ENCODE measurements at regions not wholly inside any gene's neighbourhood (a gene's known extent, or its start where the extent isn't known, plus 50 kb on each side); places are given as distances from the start of the nearest gene placed in this dataset.

DNA sequence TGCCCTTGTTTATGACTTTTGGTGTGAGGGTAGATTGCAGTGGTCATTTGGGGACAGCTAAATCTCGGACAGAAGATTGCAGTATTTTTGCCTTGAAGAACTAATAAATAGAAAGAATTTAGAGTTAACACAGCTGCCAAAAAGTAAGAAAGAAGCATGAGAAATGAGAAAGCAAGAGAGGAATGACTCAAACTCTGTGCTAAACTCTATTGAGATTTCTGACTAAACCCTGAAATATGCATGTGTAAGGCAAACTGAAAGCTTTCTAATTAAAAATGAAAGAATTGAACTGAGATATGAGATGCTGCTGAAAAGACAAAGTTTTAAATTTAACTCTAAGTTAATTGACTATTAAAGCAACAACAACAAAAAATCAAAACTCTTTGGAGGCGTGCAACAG lies 791.3 kb downstream of the RAB28 start:
- no peaks in the 10 kb centered on the region for H3K27me3 ChIP-seq
- ATAC-seq, result no peak
- no peak overlapping the region for H3K27ac ChIP-seq
- no peaks in the 10 kb centered on the region for H3K4me1 ChIP-seq
- no peaks in the 10 kb centered on the region for H3K36me3 ChIP-seq
- intact Hi-C loops (cut with DNase I), result no loop called here
- H3K4me3 ChIP-seq, result no peak overlapping the region
- H3K9me3 ChIP-seq, result no peaks in the 10 kb centered on the region
- TF ChIP-seq CTCF (IDR thresholded peaks at IDR 0.05), result no peak
- no peak for DNase-seq

- no peak for TF ChIP-seq CTCF (IDR thresholded peaks at IDR 0.05)
- Histone ChIP-seq H3K9me3 (no peaks in the 10 kb centered on the region), H3K4me3 (no peak overlapping the region), H3K4me1 (no peaks in the 10 kb centered on the region), H3K27ac (no peak overlapping the region), H3K36me3 (no peaks in the 10 kb centered on the region), H3K27me3 (no peaks in the 10 kb centered on the region)
- DNase-seq (no peak), ATAC-seq (no peak)
- intact Hi-C loops (cut with DNase I), result no loop called here
Measured at GRCh38 chr4:12691168-12691567, 793.0 kb downstream of the RAB28 start.

GRCh38 chr4:12689457-12689856 lies 794.7 kb downstream of the RAB28 start:
- intact Hi-C loops (cut with DNase I), result no loop called here
- no peaks in the 10 kb centered on the region for H3K36me3 ChIP-seq
- no peaks in the 10 kb centered on the region for H3K27me3 ChIP-seq
- no peak overlapping the region for H3K4me3 ChIP-seq
- no peak overlapping the region for H3K27ac ChIP-seq
- ATAC-seq, result no peak
- H3K9me3 ChIP-seq, result no peaks in the 10 kb centered on the region
- no peak for TF ChIP-seq CTCF (IDR thresholded peaks at IDR 0.05)
- no peak for DNase-seq
- no peaks in the 10 kb centered on the region for H3K4me1 ChIP-seq

GRCh38 chr4:12679217-12679616 lies 804.9 kb downstream of the RAB28 start:
- Histone ChIP-seq H3K36me3 (no peaks in the 10 kb centered on the region), H3K27me3 (no peaks in the 10 kb centered on the region), H3K4me1 (no peaks in the 10 kb centered on the region), H3K4me3 (no peak overlapping the region), H3K27ac (no peak overlapping the region), H3K9me3 (peaks cover 7% of the 10 kb centered on the region)
- intact Hi-C loops (cut with DNase I), result no loop called here
- TF ChIP-seq CTCF (IDR thresholded peaks at IDR 0.05), result no peak
- ATAC-seq (no peak), DNase-seq (no peak)

DNA sequence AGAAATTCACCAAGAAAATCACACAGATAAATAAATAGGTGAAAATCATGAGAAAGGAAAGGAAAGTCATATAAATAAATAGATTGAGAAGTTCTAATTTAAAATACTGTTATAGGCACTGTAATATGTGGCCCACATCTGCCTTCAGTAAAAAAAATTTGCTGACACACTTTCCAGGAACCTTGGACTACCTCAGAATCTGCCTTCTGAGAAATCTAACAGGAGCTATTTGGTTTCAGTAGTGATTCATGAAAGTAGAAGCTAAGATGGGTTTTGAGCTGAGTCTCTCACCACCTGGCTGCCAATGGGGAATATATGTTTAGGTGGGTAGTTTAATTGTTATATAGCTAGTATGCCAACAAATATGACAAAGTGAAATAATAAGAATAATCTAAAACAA lies 810.0 kb downstream of the RAB28 start:
- Histone ChIP-seq H3K27me3 (no peaks in the 10 kb centered on the region), H3K27ac (no peak overlapping the region), H3K4me3 (no peak overlapping the region), H3K4me1 (no peaks in the 10 kb centered on the region), H3K36me3 (no peaks in the 10 kb centered on the region), H3K9me3 (peaks cover 7% of the 10 kb centered on the region)
- intact Hi-C loops (cut with DNase I), result no loop called here
- DNase-seq (no peak), ATAC-seq (no peak)
- no peak for TF ChIP-seq CTCF (IDR thresholded peaks at IDR 0.05)

GRCh38 chr4:12672303-12672702 lies 811.8 kb downstream of the RAB28 start:
- peaks cover 7% of the 10 kb centered on the region for H3K9me3 ChIP-seq
- no peak overlapping the region for H3K27ac ChIP-seq
- H3K27me3 ChIP-seq, result no peaks in the 10 kb centered on the region
- no peak overlapping the region for H3K4me3 ChIP-seq
- no peak for TF ChIP-seq CTCF (IDR thresholded peaks at IDR 0.05)
- no peak for DNase-seq
- H3K36me3 ChIP-seq, result no peaks in the 10 kb centered on the region
- ATAC-seq, result no peak
- intact Hi-C loops (cut with DNase I), result no loop called here
- no peaks in the 10 kb centered on the region for H3K4me1 ChIP-seq

All from upper lobe of right lung (tissue), 1 donor.